ENCODE measurements at regions not wholly inside any gene's neighbourhood (a gene's known extent, or its start where the extent isn't known, plus 50 kb on each side); places are given as distances from the start of the nearest gene placed in this dataset.
A peak's percentile ranks its signal among the peaks of the same experiment; 100 is the strongest.
"Not testable (repeated sequence)": the region's sequence is repeated elsewhere in the genome, so short reads cannot be mapped to it uniquely, and the experiment has no call there.

DNA sequence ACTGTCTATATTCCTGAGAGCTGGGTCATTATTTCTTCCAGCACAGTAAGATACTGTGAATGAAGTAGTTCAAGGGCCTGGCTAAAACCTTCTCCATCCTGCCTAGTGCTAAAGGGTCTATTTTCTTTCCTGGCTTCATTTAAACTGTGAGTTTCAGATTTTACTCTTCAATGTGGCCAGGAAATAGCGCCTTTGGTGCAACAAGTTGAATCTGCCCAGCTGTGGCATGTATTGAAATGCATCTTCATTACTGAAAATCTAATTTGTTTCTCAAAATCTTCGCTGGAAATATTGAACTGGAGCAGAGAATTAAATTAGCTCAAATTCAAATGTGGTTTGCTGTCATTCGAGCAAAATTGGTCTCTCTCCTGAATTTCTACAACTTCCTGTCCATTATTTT lies 114.6 kb upstream of the KCNG1 start:
- Mint-ChIP-seq H3K27me3 (peaks cover 11% of the 10 kb centered on the region), H3K36me3 (no peaks in the 10 kb centered on the region), H3K27ac (no peak overlapping the region), H3K9me3 (no peaks in the 10 kb centered on the region), H3K4me3 (no peak overlapping the region), H3K4me1 (no peaks in the 10 kb centered on the region)
- no peak for DNase-seq

DNA sequence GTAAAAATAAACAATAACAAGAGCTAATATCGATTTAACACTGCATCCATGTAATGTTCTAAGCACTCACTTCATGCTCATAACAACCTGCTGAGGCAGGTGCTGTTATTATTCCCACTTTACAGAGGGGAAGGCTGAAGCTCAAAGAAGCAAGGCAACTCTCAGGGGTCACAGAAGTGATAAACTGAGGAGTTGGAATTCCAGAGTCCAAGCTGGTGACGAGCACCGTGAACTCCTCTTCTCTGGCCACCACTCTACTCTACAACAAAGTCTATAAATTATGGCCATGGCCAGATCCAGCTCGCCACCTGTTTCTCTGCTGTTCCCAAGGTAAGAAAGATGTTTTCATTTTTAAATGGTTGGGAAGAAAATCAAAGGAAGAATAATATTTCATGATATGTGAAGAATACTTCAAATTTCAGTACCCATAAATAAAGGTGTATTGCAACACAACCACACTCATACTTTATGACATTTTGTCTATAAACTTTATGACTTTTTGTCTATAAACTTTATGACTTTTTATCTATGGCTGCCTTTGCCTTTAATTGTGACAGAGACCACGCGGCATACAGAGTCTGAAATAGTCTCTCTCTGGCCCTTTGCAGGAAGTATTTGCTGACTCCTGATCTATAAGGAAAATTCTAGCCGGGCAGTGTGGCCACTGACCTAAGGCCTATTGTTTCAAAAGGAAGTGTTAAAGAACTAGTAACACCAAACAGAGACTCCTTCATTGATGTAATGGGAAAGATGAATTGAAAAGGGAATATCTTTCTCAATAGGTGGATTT lies 113.2 kb upstream of the KCNG1 start:
- Mint-ChIP-seq H3K9me3 (no peaks in the 10 kb centered on the region), H3K27me3 (peaks cover 9% of the 10 kb centered on the region), H3K4me3 (no peak overlapping the region), H3K4me1 (no peaks in the 10 kb centered on the region), H3K27ac (no peak overlapping the region), H3K36me3 (no peaks in the 10 kb centered on the region)
- DNase-seq, result no peak

DNA sequence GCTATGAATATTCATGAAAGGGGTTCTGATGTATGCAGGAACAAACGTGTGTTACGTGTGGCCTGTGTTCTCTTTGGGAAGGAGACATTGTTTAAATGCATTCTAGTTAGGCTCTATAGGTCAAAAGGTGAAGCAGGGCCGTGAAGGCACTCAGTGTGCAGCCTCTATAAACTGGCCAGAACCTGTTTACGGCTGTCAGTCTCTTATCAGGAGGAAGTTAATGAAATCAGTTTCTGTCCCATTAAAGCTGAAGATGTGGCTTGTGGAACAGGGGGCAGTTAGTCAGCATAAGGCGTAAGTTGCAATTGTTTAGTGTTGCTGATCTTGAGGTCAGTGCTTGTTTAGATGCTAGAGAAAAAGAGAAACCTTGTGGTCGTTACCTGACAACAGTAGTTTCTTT lies 111.5 kb upstream of the KCNG1 start:
- DNase-seq, result no peak

GRCh38 chr20:51132279-51132678 lies 109.4 kb upstream of the KCNG1 start:
- Mint-ChIP-seq H3K4me1 (peaks cover 5% of the 10 kb centered on the region), H3K9me3 (no peaks in the 10 kb centered on the region), H3K36me3 (no peaks in the 10 kb centered on the region), H3K27ac (no peak overlapping the region), H3K4me3 (no peak overlapping the region), H3K27me3 (peaks cover 12% of the 10 kb centered on the region)
- no peak for DNase-seq

More for the DNA sequence above, 111.5 kb upstream of the KCNG1 start:
- no peak overlapping the region for H3K27ac Mint-ChIP-seq
- H3K4me3 Mint-ChIP-seq, result no peak overlapping the region
- no peaks in the 10 kb centered on the region for H3K9me3 Mint-ChIP-seq
- H3K36me3 Mint-ChIP-seq, result no peaks in the 10 kb centered on the region
- H3K27me3 Mint-ChIP-seq, result peaks cover 9% of the 10 kb centered on the region
- H3K4me1 Mint-ChIP-seq, result no peaks in the 10 kb centered on the region

DNA sequence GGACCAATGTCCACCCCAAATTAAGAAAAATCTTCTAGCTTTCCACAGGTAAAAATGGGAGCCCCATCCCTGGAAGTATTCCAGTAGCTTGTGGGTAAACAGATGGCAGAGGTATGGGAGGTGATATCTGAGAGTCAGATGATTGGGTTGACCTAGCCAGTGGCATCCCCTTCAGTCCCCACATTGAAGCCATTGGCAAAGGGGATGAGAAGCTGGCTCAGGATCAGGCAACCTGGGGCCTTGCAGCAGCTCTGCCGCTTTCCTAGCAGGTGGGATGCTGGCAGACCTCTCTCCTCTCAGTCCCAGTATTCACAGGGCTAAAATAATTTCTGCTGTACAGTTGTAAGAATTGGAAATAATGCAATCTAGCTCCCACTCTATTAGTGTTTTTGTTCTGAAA lies 108.9 kb upstream of the KCNG1 start:
- peaks cover 14% of the 10 kb centered on the region for H3K27me3 Mint-ChIP-seq
- no peaks in the 10 kb centered on the region for H3K9me3 Mint-ChIP-seq
- H3K4me1 Mint-ChIP-seq, result peaks cover 5% of the 10 kb centered on the region
- no peak overlapping the region for H3K4me3 Mint-ChIP-seq
- no peaks in the 10 kb centered on the region for H3K36me3 Mint-ChIP-seq
- no peak for DNase-seq
- no peak overlapping the region for H3K27ac Mint-ChIP-seq

- H3K36me3 Mint-ChIP-seq, result no peaks in the 10 kb centered on the region
- H3K27ac Mint-ChIP-seq, result no peak overlapping the region
- H3K4me1 Mint-ChIP-seq, result peaks cover 5% of the 10 kb centered on the region
- peaks cover 33% of the 10 kb centered on the region for H3K27me3 Mint-ChIP-seq
- H3K9me3 Mint-ChIP-seq, result no peaks in the 10 kb centered on the region
- no peak overlapping the region for H3K4me3 Mint-ChIP-seq
- no peak for DNase-seq
Measured at GRCh38 chr20:51129147-51129776, 106.4 kb upstream of the KCNG1 start.

DNA sequence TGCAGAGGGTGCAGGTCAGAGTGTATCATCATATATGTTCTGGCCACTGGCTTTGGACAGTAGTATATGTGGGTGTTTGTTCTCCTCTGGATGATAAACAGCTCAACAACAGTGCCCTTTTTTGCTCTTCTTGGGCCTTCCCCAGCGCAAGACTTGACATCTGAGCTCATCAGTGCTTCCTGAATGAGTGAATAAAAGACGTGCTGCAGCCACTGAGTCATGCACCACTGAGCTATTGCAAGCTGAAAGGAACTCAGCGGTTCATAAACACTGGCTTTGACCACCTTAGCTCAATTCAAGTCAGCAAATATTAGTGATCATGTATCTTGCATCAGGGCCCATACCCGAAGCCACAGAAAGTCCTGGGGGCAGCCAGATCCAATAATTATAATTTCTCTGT lies 105.3 kb upstream of the KCNG1 start:
- Mint-ChIP-seq H3K27me3 (peaks cover 39% of the 10 kb centered on the region), H3K4me3 (no peak overlapping the region), H3K4me1 (peaks cover 7% of the 10 kb centered on the region), H3K9me3 (no peaks in the 10 kb centered on the region), H3K27ac (no peak overlapping the region), H3K36me3 (no peaks in the 10 kb centered on the region)
- no peak for DNase-seq

DNA sequence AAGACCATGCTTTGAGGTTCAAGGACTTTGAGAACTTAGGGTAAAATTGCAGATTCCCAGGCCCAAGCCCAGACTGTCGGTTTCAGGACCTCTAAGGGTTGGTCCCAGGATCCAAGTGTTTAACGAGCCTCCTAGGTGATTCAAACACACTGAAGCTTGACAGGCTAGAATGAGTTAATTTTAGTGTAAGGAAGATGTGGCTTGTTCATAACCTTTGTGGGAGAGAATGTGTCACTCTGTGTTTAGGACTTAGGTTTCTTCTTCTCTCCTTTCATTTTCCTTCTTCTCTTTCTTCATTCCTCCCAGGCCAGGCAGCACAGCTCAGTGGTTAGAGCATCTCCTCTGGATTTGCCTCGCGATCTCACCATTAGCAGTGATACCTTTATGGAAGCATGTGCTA lies 104.8 kb upstream of the KCNG1 start:
- Mint-ChIP-seq H3K4me3 (no peak overlapping the region), H3K4me1 (peaks cover 11% of the 10 kb centered on the region), H3K27me3 (peaks cover 40% of the 10 kb centered on the region), H3K27ac (no peak overlapping the region), H3K36me3 (no peaks in the 10 kb centered on the region), H3K9me3 (no peaks in the 10 kb centered on the region)
- no peak for DNase-seq

DNA sequence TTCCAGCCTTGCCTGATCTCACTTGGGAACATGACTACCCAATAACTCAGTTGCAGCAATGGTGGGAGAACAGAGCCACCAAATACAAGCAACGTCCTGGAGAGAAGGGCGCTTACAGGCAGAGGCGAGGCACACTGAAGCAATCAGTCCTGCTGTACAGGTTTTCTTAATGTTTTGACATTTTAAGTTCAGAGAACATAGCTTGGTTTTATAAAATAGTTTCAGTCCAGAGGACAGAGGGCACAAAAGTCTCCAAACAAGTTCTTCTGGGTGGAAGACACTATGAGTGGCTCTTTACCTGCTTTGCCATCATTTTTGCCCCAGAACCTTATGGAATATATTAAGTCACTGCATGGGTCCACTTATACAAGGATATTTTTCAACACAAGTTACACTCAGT lies 103.4 kb upstream of the KCNG1 start:
- Mint-ChIP-seq H3K27me3 (peaks cover 53% of the 10 kb centered on the region), H3K27ac (no peak overlapping the region), H3K9me3 (no peaks in the 10 kb centered on the region), H3K4me3 (no peak overlapping the region), H3K4me1 (peaks cover 18% of the 10 kb centered on the region), H3K36me3 (no peaks in the 10 kb centered on the region)
- DNase-seq, result no peak

DNA sequence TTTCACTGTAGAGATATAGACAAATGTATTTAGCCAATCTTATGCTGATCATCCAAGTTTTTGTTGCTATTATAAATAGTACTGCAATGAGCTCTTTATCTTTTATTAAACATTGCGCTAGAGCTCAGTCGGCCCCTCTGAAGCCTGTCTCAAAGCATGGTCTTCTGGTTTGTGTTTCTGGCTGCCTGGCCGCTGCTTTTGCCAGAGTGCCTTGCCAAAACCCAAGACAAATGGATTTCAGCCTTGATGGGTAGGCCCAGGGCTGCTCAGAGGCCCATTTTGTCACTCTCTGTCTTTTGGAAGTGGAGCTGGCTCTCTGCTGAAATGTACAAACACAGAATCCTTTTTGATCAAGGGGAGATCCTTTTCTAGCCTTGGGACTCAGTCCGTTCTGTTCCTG lies 102.9 kb upstream of the KCNG1 start:
- H3K36me3 Mint-ChIP-seq, result no peaks in the 10 kb centered on the region
- peaks cover 18% of the 10 kb centered on the region for H3K4me1 Mint-ChIP-seq
- peaks cover 58% of the 10 kb centered on the region for H3K27me3 Mint-ChIP-seq
- no peak overlapping the region for H3K27ac Mint-ChIP-seq
- DNase-seq, result no peak
- H3K4me3 Mint-ChIP-seq, result no peak overlapping the region
- no peaks in the 10 kb centered on the region for H3K9me3 Mint-ChIP-seq

DNA sequence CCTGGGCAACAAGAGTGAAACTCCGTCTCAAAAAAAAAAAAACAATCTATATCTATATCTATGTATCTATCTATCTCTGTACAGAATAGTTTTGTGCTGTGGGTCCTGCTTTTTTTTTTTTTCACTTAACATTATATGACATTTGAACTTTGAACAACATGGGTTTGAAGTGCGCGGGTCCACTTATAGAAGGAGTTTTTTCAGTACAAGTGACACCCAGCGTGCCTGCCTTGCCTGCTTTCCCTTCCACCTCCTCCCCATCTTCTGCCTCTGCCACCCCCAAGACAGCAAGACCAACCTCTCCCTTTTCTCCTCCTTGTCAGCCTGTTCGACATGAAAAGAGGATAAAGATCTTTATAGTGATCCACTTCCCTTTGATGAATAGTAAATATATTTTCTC lies 102.2 kb upstream of the KCNG1 start:
- H3K4me1 Mint-ChIP-seq, result peaks cover 18% of the 10 kb centered on the region
- DNase-seq, result no peak
- no peaks in the 10 kb centered on the region for H3K36me3 Mint-ChIP-seq
- H3K4me3 Mint-ChIP-seq, result no peak overlapping the region
- H3K27me3 Mint-ChIP-seq, result peaks cover 61% of the 10 kb centered on the region
- H3K9me3 Mint-ChIP-seq, result no peaks in the 10 kb centered on the region
- H3K27ac Mint-ChIP-seq, result no peak overlapping the region

DNA sequence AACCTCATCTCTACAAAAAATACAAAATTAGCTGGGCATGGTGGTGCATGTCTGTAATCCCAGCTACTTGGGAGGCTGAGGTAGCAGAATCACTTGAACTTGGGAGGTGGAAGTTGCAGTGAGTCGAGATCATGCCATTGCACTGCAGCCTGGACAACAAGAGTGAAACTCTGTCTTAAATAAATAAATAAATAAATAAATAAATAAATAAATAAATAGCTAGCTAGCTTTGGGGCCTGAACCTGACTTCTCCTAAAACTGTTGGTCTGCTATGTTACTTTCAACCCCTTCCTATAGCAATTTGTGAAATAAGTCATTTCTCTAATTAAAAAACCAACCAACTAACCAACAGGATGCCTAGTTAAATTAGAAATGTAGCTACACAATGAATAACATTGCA lies 101.0 kb upstream of the KCNG1 start:
- not testable (repeated sequence) for H3K36me3 Mint-ChIP-seq, H3K4me3 Mint-ChIP-seq, H3K9me3 Mint-ChIP-seq, H3K27ac Mint-ChIP-seq, DNase-seq
- H3K27me3 Mint-ChIP-seq, result peaks cover 65% of the 10 kb centered on the region
- peaks cover 18% of the 10 kb centered on the region for H3K4me1 Mint-ChIP-seq

GRCh38 chr20:51122931-51123658 lies 100.2 kb upstream of the KCNG1 start:
- Mint-ChIP-seq H3K4me1 (peaks cover 16% of the 10 kb centered on the region), H3K36me3 (no peaks in the 10 kb centered on the region), H3K4me3 (no peak overlapping the region), H3K27me3 (peaks cover 60% of the 10 kb centered on the region), H3K27ac (no peak overlapping the region), H3K9me3 (no peaks in the 10 kb centered on the region)
- peak; percentile 23 for DNase-seq

- Mint-ChIP-seq H3K36me3 (no peaks in the 10 kb centered on the region), H3K4me1 (peaks cover 13% of the 10 kb centered on the region), H3K4me3 (no peak overlapping the region), H3K27me3 (peaks cover 58% of the 10 kb centered on the region), H3K9me3 (no peaks in the 10 kb centered on the region), H3K27ac (no peak overlapping the region)
- no peak for DNase-seq
Measured at GRCh38 chr20:51121901-51122412, 99.0 kb upstream of the KCNG1 start.

DNA sequence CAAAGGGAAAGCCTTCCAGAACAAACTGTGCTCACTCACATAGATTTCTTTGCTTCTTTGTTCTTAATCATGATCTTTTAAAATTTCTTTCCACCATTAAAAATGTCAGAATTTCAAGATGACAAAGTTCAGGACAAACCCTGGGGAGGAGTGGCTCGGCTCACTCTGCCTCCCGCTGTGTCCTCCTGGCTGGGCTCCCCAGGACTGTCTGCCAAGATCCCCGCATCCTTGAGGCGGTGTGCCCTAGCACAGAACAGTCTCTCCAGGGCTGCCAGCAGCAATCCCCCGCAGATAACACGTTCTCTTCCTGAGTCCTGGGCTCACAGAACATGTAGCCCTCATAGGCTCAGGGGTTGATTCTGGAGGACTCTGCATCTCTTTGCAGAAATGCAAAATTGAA lies 98.4 kb upstream of the KCNG1 start:
- Mint-ChIP-seq H3K27ac (no peak overlapping the region), H3K9me3 (no peaks in the 10 kb centered on the region), H3K36me3 (no peaks in the 10 kb centered on the region), H3K4me1 (peaks cover 13% of the 10 kb centered on the region), H3K4me3 (no peak overlapping the region), H3K27me3 (peaks cover 55% of the 10 kb centered on the region)
- no peak for DNase-seq
